ENCODE measurements at regions not wholly inside any gene's neighbourhood (a gene's known extent, or its start where the extent isn't known, plus 50 kb on each side); places are given as distances from the start of the nearest gene placed in this dataset.

- no peaks in the 10 kb centered on the region for H3K9me3 ChIP-seq (ENCODE audit: insufficient read depth, low read length)
- no peaks in the 10 kb centered on the region for H3K27me3 ChIP-seq (ENCODE audit: low read depth, low read length)
- no peak overlapping the region for H3K4me3 ChIP-seq (ENCODE audit: low read length)
- H3K9ac ChIP-seq (ENCODE audit: low read length), result no peak overlapping the region
- no peak overlapping the region for H3K4me2 ChIP-seq (ENCODE audit: low read length)
- no peaks in the 10 kb centered on the region for H3K4me1 ChIP-seq (ENCODE audit: low read length)
- H2AFZ ChIP-seq (ENCODE audit: low read depth, low read length), result no peak overlapping the region
- H3K79me2 ChIP-seq (ENCODE audit: low read length), result no peaks in the 10 kb centered on the region
- H3K36me3 ChIP-seq (replicated peaks; ENCODE audit: low read depth, low read length), result no peaks in the 10 kb centered on the region
- H3K27ac ChIP-seq (ENCODE audit: low read length), result no peak overlapping the region
- TF ChIP-seq, protein P1, sequence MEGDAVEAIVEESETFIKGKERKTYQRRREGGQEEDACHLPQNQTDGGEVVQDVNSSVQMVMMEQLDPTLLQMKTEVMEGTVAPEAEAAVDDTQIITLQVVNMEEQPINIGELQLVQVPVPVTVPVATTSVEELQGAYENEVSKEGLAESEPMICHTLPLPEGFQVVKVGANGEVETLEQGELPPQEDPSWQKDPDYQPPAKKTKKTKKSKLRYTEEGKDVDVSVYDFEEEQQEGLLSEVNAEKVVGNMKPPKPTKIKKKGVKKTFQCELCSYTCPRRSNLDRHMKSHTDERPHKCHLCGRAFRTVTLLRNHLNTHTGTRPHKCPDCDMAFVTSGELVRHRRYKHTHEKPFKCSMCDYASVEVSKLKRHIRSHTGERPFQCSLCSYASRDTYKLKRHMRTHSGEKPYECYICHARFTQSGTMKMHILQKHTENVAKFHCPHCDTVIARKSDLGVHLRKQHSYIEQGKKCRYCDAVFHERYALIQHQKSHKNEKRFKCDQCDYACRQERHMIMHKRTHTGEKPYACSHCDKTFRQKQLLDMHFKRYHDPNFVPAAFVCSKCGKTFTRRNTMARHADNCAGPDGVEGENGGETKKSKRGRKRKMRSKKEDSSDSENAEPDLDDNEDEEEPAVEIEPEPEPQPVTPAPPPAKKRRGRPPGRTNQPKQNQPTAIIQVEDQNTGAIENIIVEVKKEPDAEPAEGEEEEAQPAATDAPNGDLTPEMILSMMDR (IDR thresholded peaks at IDR 0.05; ENCODE audit: low read depth, low read length), result no peak
- TF ChIP-seq EZH2phosphoT487 (IDR thresholded peaks at IDR 0.05; ENCODE audit: low read depth), result no peak
- H4K20me1 ChIP-seq (ENCODE audit: insufficient read depth, low read length), result no peaks in the 10 kb centered on the region
These were observed 579.8 kb upstream of the ST8SIA4 start for GRCh38 chr5:101482931-101483330.

GRCh38 chr5:101473483-101473882 lies 570.4 kb upstream of the ST8SIA4 start:
- H3K9ac ChIP-seq (ENCODE audit: low read length), result no peak overlapping the region
- H3K4me1 ChIP-seq (ENCODE audit: low read length), result no peaks in the 10 kb centered on the region
- no peak overlapping the region for H3K4me3 ChIP-seq (ENCODE audit: low read length)
- H3K36me3 ChIP-seq (replicated peaks; ENCODE audit: low read depth, low read length), result no peaks in the 10 kb centered on the region
- H3K27ac ChIP-seq (ENCODE audit: low read length), result no peak overlapping the region
- H4K20me1 ChIP-seq (ENCODE audit: insufficient read depth, low read length), result no peaks in the 10 kb centered on the region
- no peak overlapping the region for H3K4me2 ChIP-seq (ENCODE audit: low read length)
- TF ChIP-seq EZH2phosphoT487 (IDR thresholded peaks at IDR 0.05; ENCODE audit: low read depth), result no peak
- TF ChIP-seq, protein P1 (IDR thresholded peaks at IDR 0.05; ENCODE audit: low read depth, low read length), result no peak
- H3K79me2 ChIP-seq (ENCODE audit: low read length), result no peaks in the 10 kb centered on the region
- H3K9me3 ChIP-seq (ENCODE audit: insufficient read depth, low read length), result no peaks in the 10 kb centered on the region
- H3K27me3 ChIP-seq (ENCODE audit: low read depth, low read length), result no peaks in the 10 kb centered on the region
- H2AFZ ChIP-seq (ENCODE audit: low read depth, low read length), result no peak overlapping the region

DNA sequence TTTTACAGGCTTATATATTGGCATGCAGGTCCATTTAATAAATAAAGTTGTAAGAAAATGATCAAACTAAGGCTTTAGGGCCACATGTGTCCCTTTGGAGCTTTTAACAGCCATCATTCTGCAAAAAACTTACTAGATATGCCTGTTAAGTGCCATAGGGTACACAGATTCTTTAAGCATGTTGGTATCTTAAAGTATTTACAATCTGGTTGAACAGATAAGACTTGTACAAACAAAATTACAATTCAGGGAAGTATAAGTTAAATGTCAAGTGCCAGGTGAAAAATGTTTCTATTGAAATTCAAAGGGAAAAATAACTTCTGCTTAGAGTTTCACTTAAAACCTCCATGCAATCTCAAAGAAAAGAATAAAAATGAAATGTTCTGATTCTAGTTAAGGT lies 558.4 kb upstream of the ST8SIA4 start:
- H3K9ac ChIP-seq (ENCODE audit: low read length), result no peak overlapping the region
- H4K20me1 ChIP-seq (ENCODE audit: insufficient read depth, low read length), result no peaks in the 10 kb centered on the region
- H3K4me3 ChIP-seq (ENCODE audit: low read length), result no peak overlapping the region
- no peaks in the 10 kb centered on the region for H3K36me3 ChIP-seq (replicated peaks; ENCODE audit: low read depth, low read length)
- H3K27me3 ChIP-seq (ENCODE audit: low read depth, low read length), result no peaks in the 10 kb centered on the region
- no peak for TF ChIP-seq EZH2phosphoT487 (IDR thresholded peaks at IDR 0.05; ENCODE audit: low read depth)
- TF ChIP-seq, protein P1 (IDR thresholded peaks at IDR 0.05; ENCODE audit: low read depth, low read length), result no peak
- H2AFZ ChIP-seq (ENCODE audit: low read depth, low read length), result no peak overlapping the region
- no peak overlapping the region for H3K4me2 ChIP-seq (ENCODE audit: low read length)
- H3K4me1 ChIP-seq (ENCODE audit: low read length), result no peaks in the 10 kb centered on the region
- H3K27ac ChIP-seq (ENCODE audit: low read length), result no peak overlapping the region
- H3K79me2 ChIP-seq (ENCODE audit: low read length), result no peaks in the 10 kb centered on the region
- no peaks in the 10 kb centered on the region for H3K9me3 ChIP-seq (ENCODE audit: insufficient read depth, low read length)

DNA sequence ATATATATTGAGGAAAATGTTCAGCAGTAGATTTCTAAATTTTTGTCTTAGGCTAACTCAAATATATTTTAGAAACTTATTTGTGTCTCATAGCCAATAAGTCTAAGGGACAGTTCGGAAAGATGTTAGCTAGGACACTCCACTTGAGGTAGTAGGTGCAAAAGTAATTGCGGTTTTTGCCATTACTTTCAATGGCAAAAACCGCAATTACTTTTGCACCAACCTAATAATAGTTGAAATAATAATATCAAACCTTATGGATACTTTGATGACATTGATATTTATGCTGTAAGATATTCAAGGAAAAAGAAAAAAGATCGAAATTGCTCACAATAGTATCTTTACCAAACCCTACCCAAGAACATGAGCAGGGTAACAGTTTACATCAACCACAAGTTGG lies 555.5 kb upstream of the ST8SIA4 start:
- no peaks in the 10 kb centered on the region for H3K9me3 ChIP-seq (ENCODE audit: insufficient read depth, low read length)
- no peak overlapping the region for H3K4me3 ChIP-seq (ENCODE audit: low read length)
- no peak overlapping the region for H3K4me2 ChIP-seq (ENCODE audit: low read length)
- no peaks in the 10 kb centered on the region for H3K36me3 ChIP-seq (replicated peaks; ENCODE audit: low read depth, low read length)
- H3K27me3 ChIP-seq (ENCODE audit: low read depth, low read length), result no peaks in the 10 kb centered on the region
- TF ChIP-seq EZH2phosphoT487 (IDR thresholded peaks at IDR 0.05; ENCODE audit: low read depth), result no peak
- TF ChIP-seq, protein P1 (IDR thresholded peaks at IDR 0.05; ENCODE audit: low read depth, low read length), result no peak
- no peak overlapping the region for H2AFZ ChIP-seq (ENCODE audit: low read depth, low read length)
- H4K20me1 ChIP-seq (ENCODE audit: insufficient read depth, low read length), result no peaks in the 10 kb centered on the region
- no peak overlapping the region for H3K9ac ChIP-seq (ENCODE audit: low read length)
- H3K79me2 ChIP-seq (ENCODE audit: low read length), result no peaks in the 10 kb centered on the region
- no peaks in the 10 kb centered on the region for H3K4me1 ChIP-seq (ENCODE audit: low read length)
- no peak overlapping the region for H3K27ac ChIP-seq (ENCODE audit: low read length)

Measured in OCI-LY3 (cell line).